ENCODE measurements at regions not wholly inside any gene's neighbourhood (a gene's known extent, or its start where the extent isn't known, plus 50 kb on each side); places are given as distances from the start of the nearest gene placed in this dataset.

- TF ChIP-seq CTCF (IDR thresholded peaks at IDR 0.05 in 8 of 11, conservative IDR thresholded peaks at IDR 0.05 in 3 of 11) (no peak), POLR2AphosphoS5 (IDR thresholded peaks at IDR 0.05) (no peak), POLR2A (IDR thresholded peaks at IDR 0.05) (no peak)
These were observed 136.6 kb upstream of the DCN start for GRCh38 chr12:91319071-91319760.
